ENCODE measurements at regions not wholly inside any gene's neighbourhood (a gene's known extent, or its start where the extent isn't known, plus 50 kb on each side); places are given as distances from the start of the nearest gene placed in this dataset.
A peak's percentile ranks its signal among the peaks of the same experiment; 100 is the strongest.

GRCh38 chr9:3036333-3036700, 192.4 kb upstream of the PUM3 start:
- no peak for DNase-seq (ENCODE audit: low read depth)
- no peak for TF ChIP-seq CTCF (conservative IDR thresholded peaks at IDR 0.05; ENCODE audit: control insufficient read depth, insufficient read depth, low read depth, low read length)
- H3K4me3 ChIP-seq (ENCODE audit: control insufficient read depth, low read depth, low read length): no peak overlapping the region

- DNase-seq (ENCODE audit: low read depth): no peak
- H3K4me3 ChIP-seq (ENCODE audit: control insufficient read depth, low read depth, low read length): no peak overlapping the region
- TF ChIP-seq CTCF (conservative IDR thresholded peaks at IDR 0.05; ENCODE audit: control insufficient read depth, insufficient read depth, low read depth, low read length): no peak
Observed at GRCh38 chr9:3035579-3036332, 191.9 kb upstream of the PUM3 start.

GRCh38 chr9:3032898-3033297, 189.0 kb upstream of the PUM3 start:
- no peak for DNase-seq (ENCODE audit: low read depth)
- TF ChIP-seq CTCF (conservative IDR thresholded peaks at IDR 0.05; ENCODE audit: control insufficient read depth, insufficient read depth, low read depth, low read length): no peak
- H3K4me3 ChIP-seq (ENCODE audit: control insufficient read depth, low read depth, low read length): no peak overlapping the region

GRCh38 chr9:3028535-3028934, 184.6 kb upstream of the PUM3 start:
- DNase-seq (ENCODE audit: low read depth): no peak
- no peak for TF ChIP-seq CTCF (conservative IDR thresholded peaks at IDR 0.05; ENCODE audit: control insufficient read depth, insufficient read depth, low read depth, low read length)
- H3K4me3 ChIP-seq (ENCODE audit: control insufficient read depth, low read depth, low read length): no peak overlapping the region

- TF ChIP-seq CTCF (conservative IDR thresholded peaks at IDR 0.05; ENCODE audit: control insufficient read depth, insufficient read depth, low read depth, low read length): no peak
- no peak overlapping the region for H3K4me3 ChIP-seq (ENCODE audit: control insufficient read depth, low read depth, low read length)
- DNase-seq (ENCODE audit: low read depth): no peak
Observed at GRCh38 chr9:3027210-3027609, 183.3 kb upstream of the PUM3 start.

- no peak overlapping the region for H3K4me3 ChIP-seq (ENCODE audit: control insufficient read depth, low read depth, low read length)
- DNase-seq (ENCODE audit: low read depth): peak; percentile 11
- TF ChIP-seq CTCF (conservative IDR thresholded peaks at IDR 0.05; ENCODE audit: control insufficient read depth, insufficient read depth, low read depth, low read length): no peak
Observed at GRCh38 chr9:3023449-3023848, 179.6 kb upstream of the PUM3 start.
